ENCODE measurements at regions not wholly inside any gene's neighbourhood (a gene's known extent, or its start where the extent isn't known, plus 50 kb on each side); places are given as distances from the start of the nearest gene placed in this dataset.

DNA sequence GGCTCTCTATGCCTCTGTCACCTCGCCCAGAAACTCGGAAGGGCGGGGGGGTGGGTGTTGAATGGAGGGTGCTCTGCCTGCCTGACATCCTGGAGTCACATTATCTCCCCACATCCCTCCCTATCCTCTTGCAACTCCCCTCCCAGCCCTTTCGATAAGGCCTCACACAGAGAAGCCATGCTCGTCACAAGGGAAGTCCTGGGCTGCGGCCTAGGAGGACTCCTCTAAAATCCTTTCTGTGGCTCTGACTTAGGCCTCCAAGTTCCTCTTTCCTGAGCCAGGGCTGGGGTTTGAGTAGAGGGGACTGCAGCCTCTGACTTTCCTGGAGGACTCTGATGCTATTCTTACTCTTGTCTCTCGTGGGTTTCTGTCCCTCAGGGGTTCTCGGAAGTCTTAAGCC lies 75.0 kb upstream of the PKDCC start:
- no peak for TF ChIP-seq EZH2 (IDR thresholded peaks at IDR 0.05; ENCODE audit: borderline replicate concordance, low read depth, low read length, poor library complexity, severe bottlenecking)
- TF ChIP-seq, protein P1, sequence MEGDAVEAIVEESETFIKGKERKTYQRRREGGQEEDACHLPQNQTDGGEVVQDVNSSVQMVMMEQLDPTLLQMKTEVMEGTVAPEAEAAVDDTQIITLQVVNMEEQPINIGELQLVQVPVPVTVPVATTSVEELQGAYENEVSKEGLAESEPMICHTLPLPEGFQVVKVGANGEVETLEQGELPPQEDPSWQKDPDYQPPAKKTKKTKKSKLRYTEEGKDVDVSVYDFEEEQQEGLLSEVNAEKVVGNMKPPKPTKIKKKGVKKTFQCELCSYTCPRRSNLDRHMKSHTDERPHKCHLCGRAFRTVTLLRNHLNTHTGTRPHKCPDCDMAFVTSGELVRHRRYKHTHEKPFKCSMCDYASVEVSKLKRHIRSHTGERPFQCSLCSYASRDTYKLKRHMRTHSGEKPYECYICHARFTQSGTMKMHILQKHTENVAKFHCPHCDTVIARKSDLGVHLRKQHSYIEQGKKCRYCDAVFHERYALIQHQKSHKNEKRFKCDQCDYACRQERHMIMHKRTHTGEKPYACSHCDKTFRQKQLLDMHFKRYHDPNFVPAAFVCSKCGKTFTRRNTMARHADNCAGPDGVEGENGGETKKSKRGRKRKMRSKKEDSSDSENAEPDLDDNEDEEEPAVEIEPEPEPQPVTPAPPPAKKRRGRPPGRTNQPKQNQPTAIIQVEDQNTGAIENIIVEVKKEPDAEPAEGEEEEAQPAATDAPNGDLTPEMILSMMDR (conservative IDR thresholded peaks at IDR 0.05; ENCODE audit: low read depth, low read length), result no peak

Measured in A673 (cell line).